ENCODE measurements at regions not wholly inside any gene's neighbourhood (a gene's known extent, or its start where the extent isn't known, plus 50 kb on each side); places are given as distances from the start of the nearest gene placed in this dataset.

GRCh38 chr11:103700622-103701021, 335.8 kb upstream of the DDI1 start:
- H3K9me3 Mint-ChIP-seq, result peaks cover 19% of the 10 kb centered on the region
- CTCF ChIA-PET, result interaction anchor here (2.2 kb wide), 1 partner anchor 18 kb away, joined by 7 read pairs; no protein-coding TSS in a partner anchor

GRCh38 chr11:103703437-103703836, 333.0 kb upstream of the DDI1 start:
- POLR2A ChIA-PET, result no interaction called here
- CTCF ChIA-PET, result interaction anchor here (1.5 kb wide), 1 partner anchor 21 kb away, joined by 3 read pairs; no protein-coding TSS in a partner anchor
- peaks cover 4% of the 10 kb centered on the region for H3K9me3 Mint-ChIP-seq
- no peaks in the 10 kb centered on the region for H3K36me3 Mint-ChIP-seq
- no peak for TF ChIP-seq SMAD3 (CRISPR knock-in tag; IDR thresholded peaks at IDR 0.05; ENCODE audit: borderline replicate concordance)
- no peak for TF ChIP-seq FOXJ3 (CRISPR knock-in tag; IDR thresholded peaks at IDR 0.05; ENCODE audit: borderline replicate concordance)
- no peak for TF ChIP-seq ZNF425 (CRISPR knock-in tag; conservative IDR thresholded peaks at IDR 0.05)
- no peak for TF ChIP-seq PREB (CRISPR knock-in tag; IDR thresholded peaks at IDR 0.05; ENCODE audit: borderline replicate concordance)
- no peak overlapping the region for H3K27ac Mint-ChIP-seq
- ATAC-seq (no peak), DNase-seq (ENCODE audit: low spot score) (no peak)
- H3K4me1 Mint-ChIP-seq, result peaks cover 6% of the 10 kb centered on the region; the same call in 1 of the 2 replicates
- no peak overlapping the region for H3K4me3 Mint-ChIP-seq
- H3K27me3 Mint-ChIP-seq (ENCODE audit: low read depth), result no peaks in the 10 kb centered on the region

More at GRCh38 chr11:103700622-103701021, 335.8 kb upstream of the DDI1 start:
- H3K4me3 Mint-ChIP-seq, result no peak overlapping the region
- POLR2A ChIA-PET, result no interaction called here
- H3K4me1 Mint-ChIP-seq, result peaks cover 6% of the 10 kb centered on the region; the same call in 1 of the 2 replicates
- ATAC-seq (no peak), DNase-seq (ENCODE audit: low spot score) (no peak)
- H3K27me3 Mint-ChIP-seq (ENCODE audit: low read depth), result no peaks in the 10 kb centered on the region
- H3K27ac Mint-ChIP-seq, result no peak overlapping the region
- TF ChIP-seq E2F1 (CRISPR knock-in tag; IDR thresholded peaks at IDR 0.05), result no peak
- TF ChIP-seq ZNF416 (CRISPR knock-in tag; IDR thresholded peaks at IDR 0.05), result no peak
- TF ChIP-seq GTF2I (CRISPR knock-in tag; conservative IDR thresholded peaks at IDR 0.05), result no peak
- no peak for TF ChIP-seq HMGXB4 (CRISPR knock-in tag; IDR thresholded peaks at IDR 0.05)
- TF ChIP-seq MLX (CRISPR knock-in tag; IDR thresholded peaks at IDR 0.05), result no peak
- no peak for TF ChIP-seq ZNF512 (CRISPR knock-in tag; IDR thresholded peaks at IDR 0.05; ENCODE audit: borderline replicate concordance)
- no peaks in the 10 kb centered on the region for H3K36me3 Mint-ChIP-seq

- Mint-ChIP-seq H3K36me3 (no peaks in the 10 kb centered on the region), H3K27me3 (ENCODE audit: low read depth) (no peaks in the 10 kb centered on the region), H3K4me1 (peaks cover 6% of the 10 kb centered on the region; the same call in 1 of the 2 replicates), H3K9me3 (peaks cover 7% of the 10 kb centered on the region; the same call in 1 of the 2 replicates), H3K27ac (no peak overlapping the region), H3K4me3 (no peak overlapping the region)
- POLR2A ChIA-PET, result no interaction called here
- DNase-seq (ENCODE audit: low spot score), result no peak
- CTCF ChIA-PET, result interaction anchor here (1.5 kb wide), 1 partner anchor 21 kb away, joined by 3 read pairs; no protein-coding TSS in a partner anchor
- no peak for ATAC-seq
- TF ChIP-seq NFATC4 (CRISPR knock-in tag; IDR thresholded peaks at IDR 0.05), result no peak
- TF ChIP-seq ZMAT4 (CRISPR knock-in tag; IDR thresholded peaks at IDR 0.05), result no peak
These were observed 332.5 kb upstream of the DDI1 start for GRCh38 chr11:103703954-103704353.
